Lung (tissue), 11 donors: ENCODE measurements at regions not wholly inside any gene's neighbourhood (a gene's known extent, or its start where the extent isn't known, plus 50 kb on each side); places are given as distances from the start of the nearest gene placed in this dataset.

Source experiments
- ATAC-seq: fragments of 200-7000 bp; cut with Tn5 transposase; one replicate; pipeline ENCODE4 v1.9.1; 2020; ENCODE audit warnings: moderate number of reproducible peaks; ENCODE audit not compliant: insufficient read depth, low FRiP score
- DNase-seq, 3 donors: peaks; one replicate each; pipeline ENCODE4 v3.0.0-alpha.2; 2013 to 2017
- H3K27ac ChIP-seq, 2 donors: one replicate each; pipeline ENCODE4 v1.5.1; 2013; ENCODE audit warnings: mild to moderate bottlenecking in 2 of 2, moderate library complexity in 2 of 2, control low read depth in 1 of 2, inconsistent platforms in 1 of 2, low read depth in 1 of 2, low read length in 1 of 2
- H3K27me3 ChIP-seq, 3 donors: one replicate each; pipeline ENCODE4 v1.5.1; 2013; ENCODE audit warnings: low read length in 2 of 3; ENCODE audit not compliant: control insufficient read depth in 3 of 3, insufficient read depth in 3 of 3
- H3K36me3 ChIP-seq, 4 donors: one replicate each; pipeline ENCODE4 v1.5.1; 2013; ENCODE audit warnings: low read length in 4 of 4, mild to moderate bottlenecking in 1 of 4, moderate library complexity in 1 of 4; ENCODE audit not compliant: control insufficient read depth in 4 of 4, insufficient read depth in 4 of 4
- H3K4me1 ChIP-seq, 5 donors: one replicate each; pipeline ENCODE4 v1.5.1; 2013; ENCODE audit warnings: low read length in 5 of 5, mild to moderate bottlenecking in 2 of 5, moderate library complexity in 1 of 5; ENCODE audit not compliant: control insufficient read depth in 5 of 5, insufficient read depth in 5 of 5
- H3K4me3 ChIP-seq: one replicate; pipeline ENCODE4 v1.5.1; 2013; ENCODE audit warnings: mild to moderate bottlenecking, control low read depth, moderate library complexity
- H3K9ac ChIP-seq, 2 donors: one replicate each; pipeline ENCODE4 v1.5.1; 2013; ENCODE audit warnings: low read length in 2 of 2, control low read depth in 1 of 2; ENCODE audit not compliant: insufficient read depth in 1 of 2
- H3K9me3 ChIP-seq, 4 donors: one replicate each; pipeline ENCODE4 v1.5.1; 2013; ENCODE audit warnings: low read length in 3 of 4, mild to moderate bottlenecking in 1 of 4, moderate library complexity in 1 of 4; ENCODE audit not compliant: control insufficient read depth in 4 of 4, insufficient read depth in 3 of 4
- WGBS, 2 donors: extraction: QIAGEN DNeasy Blood & Tissue Kit; methylation state at CpG; one replicate each; pipeline ENCODE4 v1.1.7; 2013; 5-methylcytosine and 5-hydroxymethylcytosine counted together
- TF ChIP-seq, protein P1 (sequence below): IDR thresholded peaks from 2 replicates; pipeline ENCODE4 v1.5.1; 2012; ENCODE audit warnings: mild to moderate bottlenecking; ENCODE audit errors: control extremely low read depth, extremely low read depth
- donor health status: control.
- donor health status: control.
- donor health status: Bipolar disorder and iron deficiency.
- donor health status: healthy.
- donor health status: DM: yes; HTN: yes; CAD: no.

- Histone ChIP-seq H3K27me3 (no peaks in the 10 kb centered on the region), H3K9me3 (peaks cover 0 to 4% (median 0%) of the 10 kb centered on the region in 4 donors), H3K4me1 (peaks cover 0 to 3% (median 0%) of the 10 kb centered on the region in 5 donors), H3K27ac (no peak overlapping the region), H3K4me3 (no peak overlapping the region), H3K36me3 (no peaks in the 10 kb centered on the region), H3K9ac (no peak overlapping the region)
- WGBS, 2 donors = 90 to 93% methylated on average over 24 of the region's 24 CpGs
- TF ChIP-seq, protein P1, sequence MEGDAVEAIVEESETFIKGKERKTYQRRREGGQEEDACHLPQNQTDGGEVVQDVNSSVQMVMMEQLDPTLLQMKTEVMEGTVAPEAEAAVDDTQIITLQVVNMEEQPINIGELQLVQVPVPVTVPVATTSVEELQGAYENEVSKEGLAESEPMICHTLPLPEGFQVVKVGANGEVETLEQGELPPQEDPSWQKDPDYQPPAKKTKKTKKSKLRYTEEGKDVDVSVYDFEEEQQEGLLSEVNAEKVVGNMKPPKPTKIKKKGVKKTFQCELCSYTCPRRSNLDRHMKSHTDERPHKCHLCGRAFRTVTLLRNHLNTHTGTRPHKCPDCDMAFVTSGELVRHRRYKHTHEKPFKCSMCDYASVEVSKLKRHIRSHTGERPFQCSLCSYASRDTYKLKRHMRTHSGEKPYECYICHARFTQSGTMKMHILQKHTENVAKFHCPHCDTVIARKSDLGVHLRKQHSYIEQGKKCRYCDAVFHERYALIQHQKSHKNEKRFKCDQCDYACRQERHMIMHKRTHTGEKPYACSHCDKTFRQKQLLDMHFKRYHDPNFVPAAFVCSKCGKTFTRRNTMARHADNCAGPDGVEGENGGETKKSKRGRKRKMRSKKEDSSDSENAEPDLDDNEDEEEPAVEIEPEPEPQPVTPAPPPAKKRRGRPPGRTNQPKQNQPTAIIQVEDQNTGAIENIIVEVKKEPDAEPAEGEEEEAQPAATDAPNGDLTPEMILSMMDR = no peak
- DNase-seq = peak in 1 of 3 donors; percentile 4
- no peak for ATAC-seq
Observed at GRCh38 chr7:155884225-155885166, 72.2 kb upstream of the SHH start.

DNA sequence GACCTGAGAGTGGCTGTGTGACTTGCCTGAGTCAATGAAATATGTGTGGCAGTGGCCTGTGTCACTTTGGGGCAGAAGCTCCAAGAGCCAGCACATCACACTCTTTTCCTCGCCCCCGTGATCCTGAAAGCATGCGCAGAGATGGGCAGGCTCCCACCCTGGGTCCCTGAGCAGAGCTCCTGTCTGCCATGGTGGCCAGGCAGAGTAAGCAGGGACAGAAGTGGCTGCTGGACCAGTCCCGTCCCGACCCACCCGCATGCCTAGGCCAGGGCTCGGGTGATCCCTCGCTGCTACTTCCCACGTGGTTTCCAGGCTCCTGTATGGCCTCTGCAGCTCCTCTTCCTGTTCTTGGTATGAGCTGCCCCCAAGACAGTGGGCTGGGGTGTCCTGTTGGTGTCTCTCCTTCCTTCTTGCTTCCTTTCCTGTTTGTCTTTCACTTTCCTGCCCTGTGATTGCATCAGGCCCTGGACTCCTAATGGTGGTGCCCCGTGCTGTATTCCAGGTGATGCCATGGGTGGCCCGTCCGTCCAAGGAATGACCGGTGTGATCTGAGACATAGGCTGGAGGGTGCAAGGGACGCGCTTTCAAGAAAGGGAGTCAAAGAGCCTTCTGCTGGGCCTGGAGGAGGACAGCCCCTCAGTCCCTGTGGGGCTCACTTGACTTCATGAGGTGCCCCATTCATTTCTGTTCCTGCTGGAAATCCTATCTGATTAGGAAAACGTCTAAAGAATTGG, 71.4 kb upstream of the SHH start:
- H3K9me3 ChIP-seq = peaks cover 0 to 3% (median 0%) of the 10 kb centered on the region in 4 donors
- TF ChIP-seq, protein P1 = no peak
- no peak overlapping the region for H3K27ac ChIP-seq
- H3K4me1 ChIP-seq = peaks cover 0 to 3% (median 0%) of the 10 kb centered on the region in 5 donors
- H3K9ac ChIP-seq = no peak overlapping the region
- no peaks in the 10 kb centered on the region for H3K27me3 ChIP-seq
- peak in 1 of 3 donors; percentile 7 for DNase-seq
- no peak for ATAC-seq
- no peaks in the 10 kb centered on the region for H3K36me3 ChIP-seq
- 82 to 83% methylated on average over 16 of the region's 16 CpGs for WGBS, 2 donors
- H3K4me3 ChIP-seq = no peak overlapping the region

DNA sequence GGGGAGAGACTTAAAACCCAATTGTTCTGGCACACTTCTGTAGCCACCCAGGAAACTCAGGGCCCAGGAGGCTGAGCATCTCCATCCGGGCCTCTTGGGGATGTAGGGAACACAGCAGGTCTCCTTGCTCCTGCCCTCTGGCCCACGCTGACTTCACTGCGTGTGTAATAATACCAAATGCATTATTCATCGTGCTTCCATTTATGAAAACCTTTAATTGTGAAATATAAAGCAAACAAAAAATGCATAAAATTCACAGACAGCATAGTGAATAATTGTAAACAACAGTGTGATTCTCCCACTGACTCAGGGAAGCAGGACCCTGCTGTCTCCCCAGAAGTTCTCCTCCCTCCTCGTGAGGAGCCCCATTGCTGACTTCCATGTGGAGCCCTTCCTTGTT, 70.3 kb upstream of the SHH start:
- H3K9ac ChIP-seq = no peak overlapping the region
- TF ChIP-seq, protein P1 = no peak
- H3K4me3 ChIP-seq = no peak overlapping the region
- 92 to 94% methylated on average over 5 of the region's 5 CpGs for WGBS, 2 donors
- no peaks in the 10 kb centered on the region for H3K27me3 ChIP-seq
- peaks cover 0 to 3% (median 0%) of the 10 kb centered on the region in 5 donors for H3K4me1 ChIP-seq
- ATAC-seq (no peak), DNase-seq (no peak)
- H3K27ac ChIP-seq = no peak overlapping the region
- peaks cover 0 to 3% (median 0%) of the 10 kb centered on the region in 4 donors for H3K9me3 ChIP-seq
- H3K36me3 ChIP-seq = no peaks in the 10 kb centered on the region
